Neuronal stem cell (in vitro differentiated cells): ENCODE measurements at regions not wholly inside any gene's neighbourhood (a gene's known extent, or its start where the extent isn't known, plus 50 kb on each side); places are given as distances from the start of the nearest gene placed in this dataset.
"Not testable (repeated sequence)": the region's sequence is repeated elsewhere in the genome, so short reads cannot be mapped to it uniquely, and the experiment has no call there.

ENCODE experiments used
- DNase-seq: peaks from one replicate; pipeline ENCODE4 v3.0.0-alpha.2; 2013; ENCODE audit warnings: low spot score
- H2AFZ ChIP-seq: one replicate; pipeline ENCODE4 v1.6.1; 2013; ENCODE audit warnings: mild to moderate bottlenecking, low read length, inconsistent platforms
- H2AK5ac ChIP-seq: 2 replicates; pipeline ENCODE4 v1.6.1; 2013; ENCODE audit warnings: low read depth, mild to moderate bottlenecking, inconsistent platforms, low read length, moderate library complexity, mixed read lengths
- H2BK120ac ChIP-seq: 2 replicates; pipeline ENCODE4 v1.6.1; 2013; ENCODE audit warnings: low read depth, mild to moderate bottlenecking, inconsistent platforms, low read length, moderate library complexity, mixed read lengths
- H2BK12ac ChIP-seq: one replicate; pipeline ENCODE4 v1.6.1; 2013; ENCODE audit warnings: low read length, inconsistent platforms
- H2BK15ac ChIP-seq: 2 replicates; pipeline ENCODE4 v1.6.1; 2013; ENCODE audit warnings: mild to moderate bottlenecking, low read length, inconsistent platforms, mixed read lengths
- H2BK5ac ChIP-seq: one replicate; pipeline ENCODE4 v1.6.1; 2013; ENCODE audit warnings: inconsistent platforms, mild to moderate bottlenecking, low read length, moderate library complexity
- H3K14ac ChIP-seq: one replicate; pipeline ENCODE4 v1.6.1; 2013; ENCODE audit warnings: low read length, inconsistent platforms
- H3K18ac ChIP-seq: 2 replicates; pipeline ENCODE4 v1.6.1; 2013; ENCODE audit warnings: low read length, inconsistent platforms
- H3K23ac ChIP-seq: 2 replicates; pipeline ENCODE4 v1.6.1; 2013; ENCODE audit warnings: low read depth, mild to moderate bottlenecking, mixed read lengths, low read length, inconsistent platforms; ENCODE audit not compliant: poor library complexity
- H3K27ac ChIP-seq: replicated peaks from 3 replicates; pipeline ENCODE4 v1.5.1; 2013; ENCODE audit warnings: low read length, inconsistent platforms
- H3K27me3 ChIP-seq, 3 experiments: 2 replicates each; pipeline ENCODE4 v1.6.1; 2013; ENCODE audit warnings: low read length in 3 of 3, mild to moderate bottlenecking in 2 of 3, inconsistent platforms in 1 of 3, low read depth in 1 of 3, mixed read lengths in 1 of 3, moderate library complexity in 1 of 3; ENCODE audit not compliant: control insufficient read depth in 3 of 3, insufficient read depth in 3 of 3
- H3K36me3 ChIP-seq, 2 donors: replicated peaks in 1 of 2; 2 replicates each; pipeline ENCODE4 v1.6.1; 2013; ENCODE audit warnings: low read length in 2 of 2; ENCODE audit not compliant: control insufficient read depth in 2 of 2, insufficient read depth in 2 of 2
- H3K4ac ChIP-seq: 2 replicates; pipeline ENCODE4 v1.6.1; 2013; ENCODE audit warnings: inconsistent platforms, mild to moderate bottlenecking, low read length, moderate library complexity
- H3K4me1 ChIP-seq, 2 donors: 1 replicate in 1 of 2; 2 replicates in 1 of 2; pipeline ENCODE4 v1.6.1; 2013; ENCODE audit warnings: low read length in 2 of 2, low read depth in 1 of 2; ENCODE audit not compliant: control insufficient read depth in 2 of 2, insufficient read depth in 1 of 2
- H3K4me2 ChIP-seq: one replicate; pipeline ENCODE4 v1.6.1; 2013; ENCODE audit warnings: mild to moderate bottlenecking, low read length, inconsistent platforms; ENCODE audit not compliant: insufficient read depth, poor library complexity, severe bottlenecking
- H3K4me3 ChIP-seq, 2 donors: 2 replicates each; pipeline ENCODE4 v1.5.1; 2013; ENCODE audit warnings: low read length in 2 of 2, mild to moderate bottlenecking in 2 of 2, inconsistent platforms in 1 of 2, moderate library complexity in 1 of 2
- H3K79me1 ChIP-seq: one replicate; pipeline ENCODE4 v1.6.1; 2013; ENCODE audit warnings: low read depth, mild to moderate bottlenecking, inconsistent platforms, low read length, moderate library complexity
- H3K9ac ChIP-seq: one replicate; pipeline ENCODE4 v1.6.1; 2013; ENCODE audit warnings: mild to moderate bottlenecking, low read depth, low read length, inconsistent platforms; ENCODE audit not compliant: poor library complexity
- H3K9me3 ChIP-seq, 2 donors: replicated peaks in 1 of 2; 2 replicates each; pipeline versions ENCODE3 to v1.6.1; 2013; ENCODE audit warnings: low read length in 2 of 2, mild to moderate bottlenecking in 2 of 2, inconsistent platforms in 1 of 2, low read depth in 1 of 2, mixed read lengths in 1 of 2, moderate library complexity in 1 of 2; ENCODE audit not compliant: control insufficient read depth in 2 of 2, insufficient read depth in 1 of 2
- H4K8ac ChIP-seq: one replicate; pipeline ENCODE4 v1.6.1; 2013; ENCODE audit warnings: low read depth, mild to moderate bottlenecking, inconsistent platforms, low read length, moderate library complexity
- H4K91ac ChIP-seq: one replicate; pipeline ENCODE4 v1.6.1; 2013; ENCODE audit warnings: low read length, low read depth, mild to moderate bottlenecking, inconsistent platforms; ENCODE audit not compliant: poor library complexity
- WGBS, 2 donors: extraction: QIAGEN DNeasy Blood & Tissue Kit; methylation state at CpG; one replicate each; pipeline ENCODE4 v1.1.7; 2013; ENCODE audit warnings: missing lambda C conversion rate in 2 of 2, mixed read lengths in 1 of 2; ENCODE audit not compliant: insufficient read length in 2 of 2, insufficient replicate concordance in 1 of 2; ENCODE audit errors: extremely low coverage in 2 of 2; 5-methylcytosine and 5-hydroxymethylcytosine counted together

GRCh38 chr16:27639561-27640276, 89.8 kb downstream of the KATNIP start:
- Histone ChIP-seq H3K4ac (no peak overlapping the region), H2BK120ac (no peak overlapping the region), H3K4me2 (no peak overlapping the region), H2BK12ac (no peak overlapping the region), H4K8ac (no peak overlapping the region), H2BK15ac (no peak overlapping the region), H3K4me1 (peaks cover 0 to 8% of the 10 kb centered on the region in 2 donors), H2AK5ac (no peak overlapping the region), H3K36me3 (no peaks in the 10 kb centered on the region), H2AFZ (no peak overlapping the region), H3K9ac (no peak overlapping the region), H3K18ac (no peak overlapping the region), H3K79me1 (no peaks in the 10 kb centered on the region), H3K23ac (peak overlapping the region; percentile 48), H3K4me3 (no peak overlapping the region), H3K27ac (no peak overlapping the region), H4K91ac (no peak overlapping the region), H3K9me3 (no peaks in the 10 kb centered on the region), H3K27me3 (no peaks in the 10 kb centered on the region), H2BK5ac (no peak overlapping the region), H3K14ac (no peak overlapping the region)
- no CpG with 5 or more reads among the region's 7 CpGs for WGBS, 2 donors
- DNase-seq = peak; percentile 24

GRCh38 chr16:27640277-27640600, 90.3 kb downstream of the KATNIP start:
- H2AK5ac ChIP-seq = no peak overlapping the region
- H3K23ac ChIP-seq = peak overlapping the region; percentile 48
- H3K9me3 ChIP-seq = no peaks in the 10 kb centered on the region
- H2BK12ac ChIP-seq = no peak overlapping the region
- peak overlapping the region; percentile 24 for H3K18ac ChIP-seq
- no peak overlapping the region for H3K27ac ChIP-seq
- H3K4me2 ChIP-seq = no peak overlapping the region
- DNase-seq = no peak
- no peak overlapping the region for H4K91ac ChIP-seq
- H2BK15ac ChIP-seq = no peak overlapping the region
- no peak overlapping the region for H3K4me3 ChIP-seq
- H3K4ac ChIP-seq = no peak overlapping the region
- H3K14ac ChIP-seq = no peak overlapping the region
- H3K4me1 ChIP-seq = peaks cover 0 to 8% of the 10 kb centered on the region in 2 donors
- H3K27me3 ChIP-seq = no peaks in the 10 kb centered on the region
- H2AFZ ChIP-seq = no peak overlapping the region
- no peaks in the 10 kb centered on the region for H3K36me3 ChIP-seq
- no peak overlapping the region for H2BK5ac ChIP-seq
- H4K8ac ChIP-seq = no peak overlapping the region
- H2BK120ac ChIP-seq = no peak overlapping the region
- no peaks in the 10 kb centered on the region for H3K79me1 ChIP-seq
- no CpG with 5 or more reads among the region's 6 CpGs for WGBS, 2 donors
- H3K9ac ChIP-seq = no peak overlapping the region

GRCh38 chr16:27641260-27641659, 91.3 kb downstream of the KATNIP start:
- WGBS, 2 donors = no CpG with 5 or more reads among the region's 9 CpGs
- Histone ChIP-seq H2BK5ac (no peak overlapping the region), H3K9me3 (no peaks in the 10 kb centered on the region), H3K4me1 (peaks cover 0 to 8% of the 10 kb centered on the region in 2 donors), H2BK12ac (no peak overlapping the region), H3K9ac (no peak overlapping the region), H3K14ac (no peak overlapping the region), H3K27ac (no peak overlapping the region), H4K91ac (no peak overlapping the region), H2BK120ac (no peak overlapping the region), H4K8ac (no peak overlapping the region), H2AK5ac (no peak overlapping the region), H3K18ac (no peak overlapping the region), H3K36me3 (no peaks in the 10 kb centered on the region), H3K4ac (no peak overlapping the region), H3K23ac (no peak overlapping the region), H3K27me3 (no peaks in the 10 kb centered on the region), H3K4me2 (no peak overlapping the region), H3K79me1 (no peaks in the 10 kb centered on the region), H2AFZ (no peak overlapping the region), H2BK15ac (no peak overlapping the region), H3K4me3 (no peak overlapping the region)
- no peak for DNase-seq

DNA sequence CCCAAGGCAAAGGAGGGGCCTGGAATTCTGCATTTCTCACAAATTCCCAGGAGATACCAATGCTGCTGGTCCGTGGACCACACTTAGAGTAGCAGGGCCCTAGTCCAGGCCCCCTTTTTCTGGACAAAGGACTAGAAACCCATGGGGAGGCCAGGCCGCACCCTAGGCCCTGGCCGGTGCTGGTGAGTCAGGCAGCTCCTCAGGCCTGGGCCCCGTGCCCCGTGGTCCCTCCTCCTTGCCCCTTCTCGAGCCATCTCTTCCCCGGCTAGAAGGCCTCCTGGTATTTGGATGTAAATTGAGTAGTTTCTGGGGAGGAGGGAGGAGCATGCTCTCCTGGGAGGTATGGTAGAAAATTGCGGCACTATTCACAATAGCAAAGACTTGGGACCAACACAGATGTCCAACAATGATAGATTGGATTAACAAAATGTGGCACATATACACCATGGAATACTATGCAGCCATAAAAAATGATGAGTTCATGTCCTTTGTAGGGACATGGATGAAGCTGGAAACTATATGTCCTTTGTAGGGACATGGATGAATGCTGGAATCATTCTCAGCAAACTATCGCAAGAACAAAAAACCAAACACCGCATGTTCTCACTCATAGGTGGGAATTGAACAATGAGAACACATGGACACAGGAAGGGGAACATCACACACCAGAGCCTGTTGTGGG, 91.9 kb downstream of the KATNIP start:
- not testable (repeated sequence) for H3K18ac ChIP-seq, H3K9ac ChIP-seq, H2BK5ac ChIP-seq, H4K91ac ChIP-seq, H4K8ac ChIP-seq, H2BK15ac ChIP-seq, H3K14ac ChIP-seq, H3K27me3 ChIP-seq, H3K4me2 ChIP-seq, H2AK5ac ChIP-seq, H3K23ac ChIP-seq, H3K79me1 ChIP-seq, H3K27ac ChIP-seq, H3K4me1 ChIP-seq, DNase-seq, H3K9me3 ChIP-seq, H3K36me3 ChIP-seq, H2BK12ac ChIP-seq, H2AFZ ChIP-seq, H2BK120ac ChIP-seq, H3K4me3 ChIP-seq, H3K4ac ChIP-seq
- WGBS, 2 donors = no CpG with 5 or more reads among the region's 10 CpGs
